HUDEP-2 (cell line): ENCODE measurements at regions not wholly inside any gene's neighbourhood (a gene's known extent, or its start where the extent isn't known, plus 50 kb on each side); places are given as distances from the start of the nearest gene placed in this dataset.

Experiments used
- DNase-seq, 76 experiments: peaks; one replicate each; lab custom pipeline; 2025; ENCODE audit not compliant: unreplicated experiment in 76 of 76; lab: John Stamatoyannopoulos, UW

- DNase-seq: no peak
Observed at GRCh38 chr15:46681901-46682300, 1035.4 kb upstream of the SEMA6D start.

- DNase-seq: no peak
Observed at GRCh38 chr15:46682969-46683791, 1034.1 kb upstream of the SEMA6D start.

GRCh38 chr15:46685096-46685495, 1032.2 kb upstream of the SEMA6D start:
- no peak for DNase-seq

- no peak for DNase-seq
Observed at GRCh38 chr15:46685681-46686080, 1031.6 kb upstream of the SEMA6D start.

GRCh38 chr15:46696281-46696680, 1021.0 kb upstream of the SEMA6D start:
- no peak for DNase-seq

GRCh38 chr15:46701346-46701745, 1016.0 kb upstream of the SEMA6D start:
- DNase-seq: no peak

GRCh38 chr15:46701896-46702295, 1015.4 kb upstream of the SEMA6D start:
- DNase-seq: no peak

- no peak for DNase-seq
Observed at GRCh38 chr15:46703020-46703861, 1014.1 kb upstream of the SEMA6D start.

- DNase-seq: no peak
Observed at GRCh38 chr15:46703871-46704637, 1013.3 kb upstream of the SEMA6D start.

GRCh38 chr15:46707452-46707851, 1009.9 kb upstream of the SEMA6D start:
- no peak for DNase-seq

GRCh38 chr15:46708226-46708625, 1009.1 kb upstream of the SEMA6D start:
- DNase-seq: no peak

GRCh38 chr15:46709460-46710083, 1007.7 kb upstream of the SEMA6D start:
- DNase-seq: no peak

- no peak for DNase-seq
Observed at GRCh38 chr15:46710401-46710960, 1006.8 kb upstream of the SEMA6D start.

- no peak for DNase-seq
Observed at GRCh38 chr15:46713045-46713444, 1004.3 kb upstream of the SEMA6D start.

- no peak for DNase-seq
Observed at GRCh38 chr15:46714950-46715349, 1002.4 kb upstream of the SEMA6D start.

GRCh38 chr15:46723308-46723707, 994.0 kb upstream of the SEMA6D start:
- no peak for DNase-seq

GRCh38 chr15:46732060-46732459, 985.2 kb upstream of the SEMA6D start:
- no peak for DNase-seq

- DNase-seq: no peak
Observed at GRCh38 chr15:46735115-46735514, 982.2 kb upstream of the SEMA6D start.

- DNase-seq: no peak
Observed at GRCh38 chr15:46751303-46751702, 966.0 kb upstream of the SEMA6D start.

GRCh38 chr15:46753946-46754345, 963.4 kb upstream of the SEMA6D start:
- no peak for DNase-seq
